ENCODE measurements at regions not wholly inside any gene's neighbourhood (a gene's known extent, or its start where the extent isn't known, plus 50 kb on each side); places are given as distances from the start of the nearest gene placed in this dataset.

- no peak for TF ChIP-seq ZGPAT (CRISPR knock-in tag; IDR thresholded peaks at IDR 0.05)
- TF ChIP-seq CTCF (CRISPR knock-in tag; IDR thresholded peaks at IDR 0.05), result no peak
- no peak for TF ChIP-seq ZC3H4 (CRISPR knock-in tag; IDR thresholded peaks at IDR 0.05; ENCODE audit: borderline replicate concordance)
- no peak for TF ChIP-seq ZNF670 (CRISPR knock-in tag; IDR thresholded peaks at IDR 0.05; ENCODE audit: borderline replicate concordance)
- TF ChIP-seq ZNF317 (CRISPR knock-in tag; IDR thresholded peaks at IDR 0.05), result no peak
These were observed 330.3 kb upstream of the GOLIM4 start for GRCh38 chr3:168425936-168426595.
